ENCODE measurements at regions not wholly inside any gene's neighbourhood (a gene's known extent, or its start where the extent isn't known, plus 50 kb on each side); places are given as distances from the start of the nearest gene placed in this dataset.
"Not testable (repeated sequence)": the region's sequence is repeated elsewhere in the genome, so short reads cannot be mapped to it uniquely, and the experiment has no call there.

DNA sequence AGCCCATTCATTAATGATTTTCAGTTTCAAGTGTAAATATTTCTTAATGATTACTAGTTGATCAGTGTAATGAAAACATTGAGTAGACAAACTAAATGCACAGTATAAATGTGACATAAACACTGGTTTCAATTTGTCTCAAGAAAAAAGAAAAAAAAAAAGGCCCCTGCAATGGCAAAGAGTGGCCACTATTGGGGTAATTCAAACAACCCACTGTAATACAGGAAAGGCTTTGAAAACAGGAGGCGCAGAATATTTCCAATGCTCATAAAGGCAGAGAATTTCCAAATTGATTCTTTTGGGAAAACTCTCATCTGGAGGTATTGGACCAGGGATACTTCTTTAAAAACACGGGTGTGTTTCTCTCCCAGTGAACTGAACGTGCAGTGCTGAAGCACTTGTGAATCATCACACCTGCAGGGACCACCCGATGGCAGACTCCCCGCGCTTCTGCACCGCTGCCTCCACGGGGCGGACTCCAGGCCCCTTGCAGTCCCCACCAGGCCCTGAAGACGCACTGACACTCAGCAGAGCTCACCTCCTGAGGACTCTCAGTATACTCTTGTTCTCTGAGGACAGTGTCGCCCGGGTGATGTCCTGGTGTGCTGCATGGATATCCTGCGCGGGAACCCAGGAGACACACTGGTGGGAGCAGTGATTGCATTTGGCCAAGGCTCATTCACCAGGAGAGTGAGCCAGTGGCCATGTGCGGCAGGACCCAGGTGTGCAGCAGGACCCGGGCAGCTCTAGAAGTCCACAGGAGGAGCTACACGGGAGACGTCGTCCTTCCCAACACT is 227.6 kb upstream of the IRX4 start:
- FAIRE-seq (no peak), DNase-seq (ENCODE audit: extremely low spot score, insufficient read length, low read depth) (no peak)

DNA sequence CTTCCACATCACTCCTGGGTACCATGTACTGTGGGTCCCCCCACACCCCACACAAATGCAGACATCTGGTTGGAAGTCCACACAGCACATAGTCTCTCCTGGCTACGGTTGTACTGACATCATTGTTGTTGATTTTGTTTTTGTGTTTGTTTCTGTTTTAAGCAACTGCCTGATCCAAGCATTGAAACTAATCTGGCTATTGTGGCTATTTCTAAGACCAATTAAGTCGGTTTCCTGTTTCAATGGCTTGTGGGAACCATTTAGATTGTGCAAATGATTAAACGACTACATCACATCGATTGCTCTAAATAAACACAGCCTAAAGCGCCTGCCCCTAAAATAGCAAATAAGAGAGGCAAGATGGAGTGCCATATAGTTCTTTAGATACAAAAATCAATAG is 226.8 kb upstream of the IRX4 start:
- no peak for FAIRE-seq
- no peak for DNase-seq (ENCODE audit: extremely low spot score, insufficient read length, low read depth)

DNA sequence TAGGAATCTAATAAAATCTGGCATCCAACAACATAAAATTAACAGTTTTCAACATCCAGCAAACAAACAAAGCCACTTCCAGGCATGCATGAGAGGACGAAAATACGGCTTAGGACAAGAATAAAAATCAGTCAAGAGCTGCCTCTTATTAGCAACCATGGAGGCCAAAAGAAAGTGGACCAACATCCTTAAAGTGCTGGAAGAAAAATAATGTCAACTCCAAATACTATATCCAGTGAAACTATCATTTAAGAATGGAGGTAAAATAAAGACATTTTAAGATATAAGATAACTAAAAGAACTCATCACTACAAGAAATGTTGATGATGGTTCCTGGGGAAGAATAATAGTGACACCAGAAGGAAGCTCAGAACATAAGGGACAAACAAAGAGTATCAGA is 224.0 kb upstream of the IRX4 start:
- FAIRE-seq, result no peak
- DNase-seq (ENCODE audit: extremely low spot score, insufficient read length, low read depth), result no peak

DNA sequence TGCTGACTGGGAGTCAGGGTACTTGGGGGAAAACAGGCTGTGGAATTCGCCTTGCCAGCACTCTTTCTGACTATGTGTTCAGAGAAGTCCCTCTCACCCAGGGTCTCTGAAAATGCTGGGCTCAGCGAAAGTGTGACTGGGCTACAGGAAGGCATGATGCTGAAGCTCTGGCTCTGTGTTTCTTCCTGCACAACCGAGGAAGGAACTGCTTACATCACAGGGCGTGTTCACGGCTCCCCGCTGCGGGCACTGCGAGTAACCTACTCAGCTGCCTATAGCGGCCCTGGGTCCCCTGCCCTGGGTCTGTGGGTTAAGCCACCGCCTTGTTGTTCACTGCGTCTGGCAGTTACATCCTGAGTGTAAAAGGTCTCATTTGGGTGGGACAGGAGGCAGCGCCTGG is 222.4 kb upstream of the IRX4 start:
- DNase-seq (ENCODE audit: extremely low spot score, insufficient read length, low read depth) (no peak), FAIRE-seq (no peak)

DNA sequence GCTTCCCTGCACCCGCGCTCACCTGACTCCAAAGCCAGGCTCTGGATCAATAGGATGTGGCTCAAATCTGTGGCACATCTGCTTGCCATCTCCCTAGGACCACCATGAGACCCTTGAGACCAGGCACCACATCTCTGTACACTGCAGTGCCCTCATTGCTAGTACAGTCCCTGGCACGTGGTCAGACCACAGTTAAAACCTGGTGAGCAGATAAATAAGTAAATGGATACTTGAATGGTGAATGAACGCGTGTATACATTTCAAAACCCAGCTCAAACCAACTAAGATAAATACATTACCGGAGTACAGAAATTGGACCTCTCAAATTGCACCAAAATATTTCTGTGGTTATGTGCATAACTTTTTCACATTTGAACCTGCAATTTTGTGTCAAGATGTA is 221.2 kb upstream of the IRX4 start:
- no peak for DNase-seq (ENCODE audit: extremely low spot score, insufficient read length, low read depth)
- FAIRE-seq, result no peak

DNA sequence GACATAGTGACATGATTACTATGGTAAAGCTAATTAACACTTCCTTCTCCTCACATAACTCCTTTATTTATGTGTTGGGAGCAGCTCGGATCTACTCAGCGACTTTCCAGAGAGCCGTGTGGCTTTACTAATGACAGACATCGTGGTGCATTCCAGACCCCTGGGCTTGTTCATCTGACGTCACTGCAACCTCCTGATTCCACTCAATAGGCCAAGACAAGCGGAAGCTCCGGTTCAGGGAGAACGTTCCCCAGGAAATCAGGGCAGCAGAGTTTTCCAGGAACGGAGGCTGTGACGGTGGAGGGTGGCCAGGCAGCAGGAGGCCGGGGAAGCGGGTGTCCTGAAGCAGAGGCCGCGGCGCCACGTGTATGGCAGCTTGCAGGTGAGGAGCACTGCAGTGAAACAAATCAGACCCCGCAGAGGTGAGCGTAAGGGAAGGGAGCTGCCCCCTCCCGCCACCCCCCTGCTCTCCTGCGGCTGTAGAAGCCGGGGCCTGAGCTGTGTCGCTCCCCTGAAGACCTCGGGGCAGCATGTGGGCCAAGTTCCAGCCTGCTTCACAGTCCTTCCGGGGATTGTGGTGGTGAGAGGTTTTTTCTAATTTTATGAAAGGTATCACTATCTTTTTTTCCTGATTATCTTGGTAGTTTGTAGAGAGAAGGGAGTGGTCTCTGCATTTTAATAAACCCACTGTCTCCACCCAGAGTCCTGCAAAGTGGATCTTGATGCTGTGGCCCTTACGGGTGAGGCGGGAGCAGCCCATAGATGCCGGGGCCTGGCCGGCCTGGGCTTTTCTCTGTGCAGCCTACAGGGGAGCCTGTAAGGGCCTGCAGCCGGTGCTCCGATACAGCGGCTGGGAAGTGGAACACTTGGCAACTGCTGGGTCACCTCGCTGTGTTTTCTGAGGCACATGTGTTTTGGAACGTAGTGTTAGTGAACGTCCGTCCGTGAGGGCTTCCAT is 220.4 kb upstream of the IRX4 start:
- DNase-seq (ENCODE audit: extremely low spot score, insufficient read length, low read depth), result no peak
- FAIRE-seq, result no peak

DNA sequence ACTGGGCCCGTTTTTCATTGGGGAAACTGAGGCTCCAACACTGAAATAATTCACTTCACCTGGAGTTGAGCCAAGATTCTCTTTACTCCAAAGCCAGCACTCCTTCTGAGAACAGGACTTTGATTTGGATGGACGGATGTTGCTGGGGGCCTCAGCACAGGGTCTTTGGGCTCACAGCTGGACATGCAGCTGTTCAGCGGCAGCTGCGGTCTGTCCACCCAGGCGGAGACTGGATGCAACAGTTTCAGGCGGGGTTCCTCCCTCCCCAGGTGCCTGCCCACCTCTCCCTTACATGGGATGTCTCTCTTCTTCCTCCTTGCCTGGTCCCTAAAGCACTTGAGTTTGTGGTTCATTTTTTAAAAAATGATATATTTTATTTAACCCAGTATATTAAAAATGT is 219.0 kb upstream of the IRX4 start:
- no peak for DNase-seq (ENCODE audit: extremely low spot score, insufficient read length, low read depth)
- no peak for FAIRE-seq

DNA sequence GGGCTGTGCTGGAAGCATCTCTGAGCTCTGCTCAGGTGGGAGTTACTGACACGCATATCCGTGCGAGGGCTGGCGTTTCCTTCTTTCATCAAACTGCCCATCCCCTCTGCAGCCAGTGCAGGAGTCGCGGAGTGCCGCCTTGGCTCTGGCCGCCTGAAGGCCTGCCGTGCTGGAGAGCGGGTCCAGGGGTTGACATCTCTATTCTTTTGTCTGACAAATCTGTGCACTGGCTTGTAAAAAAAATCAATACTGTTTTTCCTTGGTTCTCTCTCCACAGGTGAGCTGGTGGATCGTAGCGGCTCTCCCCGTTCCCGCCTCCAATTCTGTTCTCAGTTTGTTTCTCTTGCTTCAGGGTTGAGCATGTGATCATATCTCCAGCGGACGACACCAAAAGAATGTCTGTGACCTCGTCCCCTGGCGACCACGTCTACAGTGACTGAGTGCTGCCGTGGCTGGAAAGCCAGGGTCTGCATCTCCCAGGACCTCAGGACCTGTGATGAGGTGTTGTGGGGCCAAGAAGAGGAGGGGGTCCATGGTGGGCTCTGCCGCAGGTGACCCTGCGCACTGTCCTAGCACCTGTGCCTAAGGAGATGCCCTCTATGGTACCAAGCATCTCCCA is 214.3 kb upstream of the IRX4 start:
- DNase-seq (ENCODE audit: extremely low spot score, insufficient read length, low read depth) (no peak), FAIRE-seq (no peak)

DNA sequence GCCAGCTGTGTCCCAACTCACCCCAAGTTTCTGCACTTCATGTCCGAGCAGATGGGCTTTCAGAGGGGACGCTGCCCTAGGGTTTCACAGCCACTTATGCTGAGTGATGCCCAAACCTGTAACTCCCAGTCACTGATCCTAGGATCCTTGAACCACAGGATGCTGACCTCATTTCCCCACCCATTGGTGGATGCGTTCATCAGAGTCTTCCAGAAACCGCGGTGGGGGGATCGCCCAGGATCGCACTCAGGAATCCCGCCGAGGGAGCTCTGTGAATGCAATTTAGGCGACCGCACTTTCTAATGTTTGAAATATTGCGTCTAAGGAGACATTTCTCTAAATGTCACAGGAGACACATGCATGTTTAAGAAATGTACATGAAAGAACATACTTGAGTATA is 212.3 kb upstream of the IRX4 start:
- FAIRE-seq (no peak), DNase-seq (ENCODE audit: extremely low spot score, insufficient read length, low read depth) (no peak)

DNA sequence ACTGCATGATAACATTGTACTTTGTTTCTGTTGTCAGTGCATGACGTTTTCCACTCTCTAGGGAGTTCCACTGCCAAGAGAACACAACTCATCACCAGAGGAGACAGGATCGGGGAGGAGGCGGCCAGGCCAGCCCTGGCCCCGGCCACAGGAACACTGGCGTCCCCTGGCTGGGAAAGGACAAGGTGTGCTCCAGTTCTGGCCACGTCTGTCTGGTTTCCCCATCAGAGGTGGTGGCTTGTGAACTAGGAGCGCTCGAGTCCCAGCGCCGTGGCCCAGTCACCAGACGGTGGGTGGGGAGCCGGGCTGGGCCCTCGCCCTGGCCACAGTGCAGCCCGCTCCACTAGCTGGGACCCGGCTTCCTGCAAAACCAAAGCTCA is 211.9 kb upstream of the IRX4 start:
- FAIRE-seq (no peak), DNase-seq (ENCODE audit: extremely low spot score, insufficient read length, low read depth) (no peak)

DNA sequence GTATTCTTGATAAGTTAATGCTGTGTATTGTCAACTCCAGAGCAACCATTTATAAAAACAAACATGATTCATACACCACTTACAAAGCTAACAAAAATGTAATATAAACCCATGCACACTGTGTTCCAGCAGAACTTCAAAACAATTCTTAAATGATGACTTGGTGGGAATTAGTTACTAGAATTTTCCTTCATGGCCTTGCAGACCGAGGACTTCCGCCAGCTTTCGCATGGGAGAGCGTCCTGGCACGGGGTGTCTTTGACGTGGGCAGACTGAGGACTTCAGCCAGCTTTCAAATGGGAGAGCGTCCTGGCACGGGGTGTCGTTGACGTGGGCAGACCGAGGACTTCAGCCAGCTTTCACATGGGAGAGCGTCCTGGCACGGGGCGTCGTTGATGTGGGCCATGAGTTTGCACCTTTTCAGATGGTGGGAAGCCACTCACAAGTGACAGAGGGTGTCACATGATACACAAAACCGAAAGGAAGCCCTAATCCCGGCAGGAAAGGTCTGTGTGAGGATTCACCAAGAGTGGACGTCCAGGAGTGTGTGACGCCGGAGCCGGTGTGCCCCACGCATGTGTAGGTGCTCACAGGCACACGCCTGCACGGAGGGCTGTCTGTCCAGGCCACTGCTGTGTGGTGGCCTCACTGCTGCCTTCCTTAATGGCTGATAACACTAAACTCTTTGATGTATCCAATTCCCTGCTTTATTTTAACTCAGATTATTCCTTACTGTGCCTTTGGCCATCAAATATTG is 211.3 kb upstream of the IRX4 start:
- FAIRE-seq (no peak), DNase-seq (ENCODE audit: extremely low spot score, insufficient read length, low read depth) (no peak)

DNA sequence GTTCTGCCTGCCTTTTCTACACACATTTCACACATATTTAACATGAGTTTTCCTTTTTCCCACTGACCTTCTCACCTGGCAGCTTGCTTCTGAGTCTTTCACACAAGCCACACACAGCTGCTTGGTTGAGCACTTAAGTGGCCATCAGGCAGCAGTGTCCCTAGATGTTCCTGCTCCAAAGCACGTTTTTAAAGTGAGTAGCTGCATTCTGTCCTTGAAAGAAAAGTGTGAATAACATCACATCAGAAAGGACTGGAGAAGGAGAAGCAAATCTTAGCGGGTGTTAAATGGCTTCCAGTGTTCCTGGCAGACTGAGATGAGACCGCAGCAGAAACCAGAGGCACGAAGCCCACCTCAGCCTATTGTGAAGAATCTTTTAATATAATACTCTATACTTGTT is 209.2 kb upstream of the IRX4 start:
- DNase-seq (ENCODE audit: extremely low spot score, insufficient read length, low read depth) (no peak), FAIRE-seq (no peak)

DNA sequence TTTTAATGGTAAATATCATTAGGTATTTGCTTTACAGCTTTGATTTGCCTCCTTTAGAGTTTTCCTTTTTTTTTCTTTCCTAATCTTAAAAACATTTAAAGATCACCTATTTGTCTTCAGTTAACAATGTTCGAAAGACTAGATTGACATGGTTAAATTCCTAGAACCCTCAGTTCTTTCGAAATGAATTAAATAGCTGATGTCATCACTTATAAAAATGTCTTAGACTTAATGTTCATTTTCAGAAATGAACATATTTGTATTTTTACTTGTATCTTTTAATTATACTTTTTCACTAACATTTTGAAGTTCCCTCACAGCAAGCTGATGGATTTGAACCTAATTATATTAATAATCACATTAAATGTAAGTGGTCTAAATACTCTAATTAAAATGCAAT is 205.3 kb upstream of the IRX4 start:
- no peak for FAIRE-seq
- no peak for DNase-seq (ENCODE audit: extremely low spot score, insufficient read length, low read depth)

DNA sequence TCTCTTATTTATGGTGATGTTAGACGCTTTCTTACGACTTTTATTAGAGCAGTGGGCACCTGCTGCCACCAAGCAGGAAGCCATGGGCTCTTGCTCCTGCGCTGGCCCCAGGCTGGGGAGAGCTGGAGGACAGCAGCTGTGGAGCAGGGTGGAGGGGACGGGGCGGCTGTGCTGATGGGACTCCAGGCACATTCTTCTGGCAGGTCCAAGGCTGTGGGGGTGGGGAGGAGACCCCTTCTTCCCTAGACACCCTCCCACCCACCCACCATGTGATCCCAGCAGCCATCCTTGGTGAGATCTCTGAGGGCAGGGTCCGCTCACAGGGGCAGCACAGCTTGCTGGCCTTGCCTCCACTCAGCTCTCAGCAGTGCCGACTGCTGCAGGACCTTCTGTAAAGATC is 192.6 kb upstream of the IRX4 start:
- DNase-seq (ENCODE audit: extremely low spot score, insufficient read length, low read depth) (no peak), FAIRE-seq (no peak)

DNA sequence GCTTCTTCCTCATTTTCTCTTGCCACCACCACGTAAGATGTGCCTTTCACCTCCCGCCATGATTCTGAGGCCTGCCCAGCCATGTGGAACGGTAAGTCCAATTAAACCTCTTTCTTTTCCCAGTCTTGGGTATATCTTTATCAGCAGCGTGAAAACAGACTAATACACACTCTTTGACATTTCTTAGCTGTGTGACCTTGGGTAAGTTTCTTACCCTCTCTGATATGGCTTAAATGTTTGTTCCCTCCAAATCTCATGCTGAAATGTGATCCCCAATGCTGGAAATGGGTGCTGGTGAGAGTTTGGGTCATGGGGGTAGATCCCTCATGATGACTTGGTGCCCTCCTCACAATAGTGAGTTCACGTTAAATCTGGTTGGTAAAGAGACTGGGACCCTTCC is 188.8 kb upstream of the IRX4 start:
- DNase-seq (ENCODE audit: extremely low spot score, insufficient read length, low read depth) (no peak), FAIRE-seq (no peak)

DNA sequence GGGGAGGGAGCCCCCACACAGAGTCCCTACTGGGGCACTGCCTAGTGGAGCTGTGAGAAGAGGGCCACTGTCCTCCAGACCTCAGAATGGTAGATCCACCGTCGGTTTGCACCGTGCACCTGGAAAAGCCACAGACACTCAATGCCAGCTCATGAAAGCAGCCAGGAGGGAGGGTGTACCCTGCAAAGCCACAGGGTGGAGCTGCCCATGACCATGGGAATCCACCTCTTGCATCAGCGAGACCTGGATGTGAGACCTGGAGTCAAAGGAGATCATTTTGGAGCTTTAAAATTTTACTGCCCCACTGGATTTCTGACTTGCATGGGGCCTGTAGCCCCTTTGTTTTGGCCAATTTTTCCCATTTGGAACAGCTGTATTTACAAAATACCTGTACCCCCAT is 188.1 kb upstream of the IRX4 start:
- not testable (repeated sequence) for DNase-seq (ENCODE audit: extremely low spot score, insufficient read length, low read depth); FAIRE-seq

DNA sequence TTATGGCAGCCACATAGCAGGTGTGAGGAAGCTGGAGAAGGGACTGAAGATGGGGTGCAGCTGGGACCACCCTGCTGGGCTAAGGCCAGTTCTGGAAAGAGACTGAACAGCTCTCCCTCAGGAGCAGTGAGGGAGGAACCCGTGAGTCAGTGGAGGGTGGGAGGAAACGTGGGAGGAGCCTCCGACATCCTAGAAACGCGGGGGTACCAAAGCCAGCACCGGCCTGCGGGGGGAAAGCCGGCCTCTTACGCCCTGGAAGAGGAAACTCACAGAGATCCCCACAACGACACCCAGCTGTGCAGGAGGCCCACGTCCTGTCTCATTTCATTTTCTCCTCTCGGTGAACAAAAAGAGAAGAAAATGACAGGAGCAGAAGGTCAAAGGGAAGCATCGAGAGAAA is 185.8 kb upstream of the IRX4 start:
- DNase-seq (ENCODE audit: extremely low spot score, insufficient read length, low read depth) (no peak), FAIRE-seq (no peak)

DNA sequence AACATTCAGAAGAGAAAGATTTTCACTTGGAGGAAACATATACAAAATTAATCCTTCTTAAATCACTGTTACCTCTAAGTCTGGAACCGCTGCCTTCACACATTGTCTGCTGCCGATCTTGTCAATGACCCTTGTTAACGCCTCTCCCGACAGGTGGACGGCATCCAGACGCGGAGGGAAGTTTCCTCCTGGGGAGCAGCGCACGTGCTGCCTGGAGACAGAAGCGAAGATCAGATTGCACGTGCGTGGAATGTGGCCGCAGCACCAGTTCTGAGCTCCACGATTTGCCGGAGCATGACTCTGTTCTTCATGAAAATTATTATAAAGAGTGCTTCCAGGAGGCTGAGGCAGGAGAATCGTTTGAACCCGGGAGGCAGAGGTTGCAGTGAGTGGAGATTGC is 183.6 kb upstream of the IRX4 start:
- no peak for FAIRE-seq

DNA sequence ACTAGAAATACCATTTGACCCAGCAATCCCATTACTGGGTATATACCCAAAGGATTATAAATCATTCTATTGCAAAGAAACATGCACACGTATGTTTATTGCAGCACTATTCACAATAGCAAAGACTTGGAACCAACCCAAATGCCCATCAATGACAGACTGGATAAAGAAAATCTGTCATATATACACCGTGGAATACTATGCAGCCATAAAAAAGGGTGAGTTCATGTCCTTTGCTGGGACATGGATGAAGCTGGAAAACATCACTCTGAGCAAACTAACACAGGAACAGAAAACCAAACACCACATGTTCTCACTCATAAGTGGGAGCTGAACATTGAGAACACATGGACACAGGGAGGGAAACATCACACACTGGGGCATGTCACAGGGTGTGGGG is 180.7 kb upstream of the IRX4 start:
- FAIRE-seq; DNase-seq (ENCODE audit: extremely low spot score, insufficient read length, low read depth): not testable (repeated sequence)

More for the DNA sequence above, 183.6 kb upstream of the IRX4 start:
- DNase-seq (ENCODE audit: extremely low spot score, insufficient read length, low read depth), result no peak

DNA sequence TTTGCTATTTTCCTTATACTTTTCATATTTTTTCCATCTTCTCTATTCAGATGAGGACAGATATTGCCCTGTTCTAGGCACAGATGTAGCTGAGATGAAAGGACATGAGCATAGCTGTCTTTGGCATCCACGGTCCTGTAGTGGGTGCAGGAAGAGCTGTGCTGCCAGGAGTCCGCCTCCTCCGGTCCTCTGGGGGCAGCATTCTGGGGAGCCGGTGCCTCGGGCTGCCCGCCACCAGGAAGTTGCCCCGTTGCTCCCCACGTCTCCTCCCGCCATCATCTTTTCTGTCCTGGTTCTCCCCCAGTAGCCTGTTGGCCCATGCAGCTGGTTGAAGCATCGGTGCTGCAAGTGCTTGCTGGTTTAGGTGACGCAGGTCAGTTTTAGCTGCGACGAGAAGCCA is 170.0 kb upstream of the IRX4 start:
- no peak for DNase-seq (ENCODE audit: extremely low spot score, insufficient read length, low read depth)
- no peak for FAIRE-seq

Data from GM18507 (cell line).